ENCODE measurements at regions not wholly inside any gene's neighbourhood (a gene's known extent, or its start where the extent isn't known, plus 50 kb on each side); places are given as distances from the start of the nearest gene placed in this dataset.

DNA sequence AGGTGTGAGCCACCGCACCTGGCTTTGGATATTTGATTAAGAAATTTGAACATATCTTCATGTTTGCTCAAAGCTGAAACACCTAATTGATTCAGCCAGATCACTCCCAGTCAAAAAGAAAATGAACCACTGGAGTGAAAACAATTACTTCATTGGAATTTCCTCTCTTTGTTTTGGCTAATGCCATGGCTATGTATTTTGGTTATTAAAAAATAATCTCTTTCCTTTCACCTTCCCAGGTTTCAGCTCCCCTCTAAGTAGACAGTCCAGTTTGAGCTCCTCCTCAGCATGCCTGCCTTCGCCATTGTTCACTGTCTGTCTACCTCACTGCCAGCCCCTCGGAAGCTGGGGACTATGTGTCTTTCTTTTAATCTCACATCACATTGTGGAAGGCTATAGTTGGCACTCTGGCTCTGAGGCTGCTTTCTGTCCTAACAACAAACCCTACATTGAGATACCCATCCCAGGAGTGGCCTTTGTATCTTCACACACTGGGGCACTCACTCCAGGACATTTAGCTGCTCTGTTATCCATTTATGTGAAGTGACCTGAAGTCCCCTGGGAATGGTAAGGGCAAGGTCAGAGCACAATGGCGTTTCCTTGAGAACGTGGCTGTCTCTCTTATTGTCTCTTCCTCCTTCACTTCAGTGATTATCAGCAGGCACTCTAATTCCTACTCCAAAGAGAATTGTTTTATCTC, 764.0 kb upstream of the CITED2 start:
- DNase-seq (ENCODE audit: low read depth) = no peak

DNA sequence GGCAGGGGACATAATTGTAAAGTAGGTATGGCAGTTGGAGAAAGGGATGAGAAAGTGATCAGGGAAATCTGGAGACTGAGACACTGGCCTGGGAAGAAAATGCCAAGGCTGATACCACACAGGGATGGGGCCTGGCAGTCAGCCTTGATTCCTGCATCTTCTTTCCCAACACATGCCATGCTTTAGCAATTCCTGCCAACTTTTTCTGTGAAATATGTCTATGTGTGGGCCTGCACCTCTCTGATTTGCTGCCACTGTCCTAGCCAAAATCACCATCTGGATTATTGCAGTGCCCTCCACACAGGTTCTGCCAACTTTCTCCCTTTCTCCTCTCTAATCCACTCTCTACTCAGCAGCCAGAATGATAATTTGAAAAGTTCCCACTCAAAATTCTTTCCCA, 759.8 kb upstream of the CITED2 start:
- no peak for DNase-seq (ENCODE audit: low read depth)

DNA sequence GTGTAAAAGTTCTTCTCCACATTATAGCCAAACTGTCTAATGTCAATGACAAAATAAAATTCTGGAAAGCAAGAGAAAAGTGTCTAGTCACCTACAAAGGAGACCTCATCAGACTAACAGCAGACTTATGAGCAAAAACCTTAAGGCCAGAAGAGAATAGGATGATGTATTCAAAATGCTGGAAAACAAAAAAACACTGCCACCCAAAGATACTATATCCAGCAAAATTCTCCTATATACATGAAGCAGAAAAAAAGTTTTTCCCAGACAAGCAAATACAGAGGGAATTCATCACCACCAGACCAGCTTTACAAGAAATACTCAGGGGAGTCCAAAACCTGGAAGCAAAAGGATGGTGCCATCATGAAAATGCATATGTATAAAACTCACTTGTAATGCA, 755.6 kb upstream of the CITED2 start:
- no peak for DNase-seq (ENCODE audit: low read depth)

DNA sequence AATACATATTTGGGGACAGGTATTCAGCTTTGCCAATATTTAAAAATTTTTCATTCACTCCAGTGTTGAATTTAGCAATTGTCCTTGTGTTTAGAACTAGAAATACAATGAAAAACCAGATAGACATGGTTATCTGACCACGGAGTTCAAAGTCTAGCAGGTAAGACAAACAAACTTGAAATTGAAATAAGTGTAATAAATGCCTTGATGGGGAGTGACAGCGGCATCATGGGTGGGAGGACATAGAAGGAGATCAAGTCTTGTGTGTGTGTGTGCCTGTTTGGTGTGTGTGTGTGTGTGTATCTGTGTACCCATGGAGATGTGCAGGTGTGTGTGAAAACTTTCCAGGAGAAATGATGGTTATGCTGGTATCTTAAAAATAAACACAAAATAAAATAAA, 750.0 kb upstream of the CITED2 start:
- DNase-seq (ENCODE audit: low read depth) = no peak

DNA sequence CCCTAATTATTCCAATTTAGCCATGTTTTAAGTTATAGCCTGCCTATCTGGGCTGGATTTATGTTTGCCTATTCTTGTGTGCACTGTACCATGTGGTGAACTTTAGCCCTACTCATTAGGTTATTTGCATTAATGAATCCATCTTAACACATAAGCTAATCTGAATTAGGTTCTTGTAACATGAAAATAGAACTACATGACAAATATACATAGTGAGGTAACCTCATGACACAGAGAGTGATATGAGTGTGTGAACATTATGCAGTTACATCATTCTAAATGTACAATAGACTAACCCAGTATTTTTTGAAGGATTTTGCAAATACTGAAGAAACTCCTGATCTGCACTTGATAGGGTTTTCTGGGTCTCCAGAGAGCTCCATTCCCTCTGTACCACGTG, 733.7 kb upstream of the CITED2 start:
- no peak for DNase-seq (ENCODE audit: low read depth)

DNA sequence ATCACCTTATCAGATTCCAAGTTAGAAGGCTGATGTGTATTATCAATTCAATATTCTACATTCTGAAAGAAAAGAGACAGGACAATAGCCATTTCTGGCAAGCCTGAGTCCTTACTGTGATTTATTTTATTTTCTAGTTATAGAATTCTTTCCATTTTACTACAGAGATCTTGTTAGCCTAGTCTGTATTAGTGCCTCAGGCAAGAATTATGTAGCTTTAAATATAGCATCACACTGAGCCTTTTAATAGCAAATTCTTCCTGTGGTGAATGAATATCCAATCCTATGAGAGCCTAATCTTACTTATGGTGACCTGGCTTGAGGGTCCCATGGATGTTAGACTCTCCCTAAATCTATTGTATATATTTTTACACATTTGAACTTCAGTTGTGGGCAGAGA, 732.8 kb upstream of the CITED2 start:
- DNase-seq (ENCODE audit: low read depth) = no peak

DNA sequence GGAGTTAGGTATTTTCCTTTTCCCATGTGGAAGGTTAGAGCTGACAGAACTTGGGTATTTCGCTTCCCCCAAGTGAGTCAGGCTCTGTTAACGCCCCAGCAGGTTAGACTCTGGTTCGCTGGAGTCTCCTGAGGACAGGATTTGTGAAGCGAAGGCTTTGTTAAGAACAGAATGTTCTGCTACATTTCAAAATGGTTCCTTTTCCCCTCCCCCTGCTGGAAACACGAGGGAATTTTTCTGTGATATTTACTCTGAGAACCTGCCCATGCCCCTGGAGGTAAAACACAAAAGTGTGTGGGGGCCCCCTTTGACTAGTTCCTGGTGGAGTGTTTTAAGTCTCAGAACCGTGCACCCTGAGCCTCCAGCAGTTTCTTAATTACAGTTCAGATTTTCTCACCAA, 731.4 kb upstream of the CITED2 start:
- peak; percentile 67 for DNase-seq (ENCODE audit: low read depth)

DNA sequence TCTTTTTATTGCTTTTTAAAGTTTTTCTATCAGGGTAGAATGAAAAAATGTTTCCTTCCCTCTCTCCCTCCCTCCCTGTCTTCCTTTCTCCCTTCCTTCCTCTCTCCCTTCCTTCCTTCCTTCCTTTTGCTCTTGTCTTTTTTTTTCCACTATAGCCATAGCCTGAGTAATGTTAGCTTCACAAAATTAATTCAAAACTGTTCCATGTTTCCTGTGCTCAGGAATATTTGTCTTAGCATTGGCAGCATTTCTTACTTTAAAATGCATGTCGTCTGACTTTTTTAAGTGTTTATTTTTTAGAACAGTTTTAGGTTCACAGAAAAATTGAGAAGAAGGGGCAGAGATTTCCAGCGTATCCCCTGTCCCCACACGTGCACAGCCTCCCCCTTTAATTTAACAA, 730.8 kb upstream of the CITED2 start:
- no peak for DNase-seq (ENCODE audit: low read depth)

DNA sequence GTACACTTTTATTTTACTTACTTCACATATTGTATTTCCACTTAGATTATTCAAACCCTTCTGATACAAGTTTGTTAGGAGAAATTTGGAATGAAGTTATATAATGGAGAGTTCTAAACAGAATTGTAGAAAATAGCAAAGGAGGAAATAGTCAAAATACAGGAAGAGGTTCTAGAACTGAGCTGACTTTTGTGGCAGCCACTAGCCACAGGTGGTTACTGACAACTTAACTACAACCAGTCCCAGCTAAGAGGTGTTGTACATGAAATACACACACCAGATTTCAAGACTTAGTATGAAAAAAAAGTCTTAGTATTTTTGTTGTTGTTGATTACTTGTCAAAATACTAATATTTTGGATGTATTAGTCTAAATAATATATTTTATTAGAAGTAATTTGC, 727.4 kb upstream of the CITED2 start:
- DNase-seq (ENCODE audit: low read depth) = no peak

DNA sequence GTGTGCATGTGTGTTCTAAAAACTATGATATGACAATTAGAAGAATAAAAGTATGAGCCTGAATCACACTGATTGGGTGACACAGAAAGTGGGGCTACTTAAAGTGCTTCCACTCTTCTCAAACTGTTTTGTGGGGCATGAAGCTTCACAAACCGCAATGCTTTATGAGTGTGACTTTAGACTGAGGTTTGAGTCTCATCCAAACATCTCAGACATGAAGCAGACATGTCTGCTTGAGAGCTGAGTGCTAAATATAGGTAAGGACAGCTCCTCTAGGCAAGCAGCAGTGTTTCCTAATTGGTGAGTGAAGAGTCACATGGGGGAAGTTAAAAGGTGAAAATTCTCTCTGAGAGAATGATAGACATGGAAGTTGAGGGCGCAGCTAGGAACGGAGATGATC, 726.9 kb upstream of the CITED2 start:
- peak; percentile 54 for DNase-seq (ENCODE audit: low read depth)

DNA sequence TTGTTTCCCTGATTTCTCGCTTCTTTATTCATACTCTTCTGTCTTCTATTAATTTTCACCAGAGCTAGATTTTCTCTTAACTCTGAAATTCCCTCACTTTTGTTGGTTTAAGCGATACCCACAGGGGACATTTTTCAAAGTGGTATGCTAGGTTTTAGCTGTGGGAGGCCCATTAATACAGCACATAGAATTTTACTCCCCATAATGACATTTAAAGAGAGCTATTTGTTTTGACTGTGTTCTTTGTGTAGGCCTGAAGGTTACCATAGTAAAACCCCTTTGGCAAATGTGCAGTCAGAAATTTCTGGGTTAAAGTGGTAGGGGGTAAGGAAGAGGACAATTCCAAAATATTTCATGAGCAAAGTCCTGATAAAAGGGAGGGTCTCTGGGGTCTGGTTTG, 721.1 kb upstream of the CITED2 start:
- DNase-seq (ENCODE audit: low read depth) = no peak

DNA sequence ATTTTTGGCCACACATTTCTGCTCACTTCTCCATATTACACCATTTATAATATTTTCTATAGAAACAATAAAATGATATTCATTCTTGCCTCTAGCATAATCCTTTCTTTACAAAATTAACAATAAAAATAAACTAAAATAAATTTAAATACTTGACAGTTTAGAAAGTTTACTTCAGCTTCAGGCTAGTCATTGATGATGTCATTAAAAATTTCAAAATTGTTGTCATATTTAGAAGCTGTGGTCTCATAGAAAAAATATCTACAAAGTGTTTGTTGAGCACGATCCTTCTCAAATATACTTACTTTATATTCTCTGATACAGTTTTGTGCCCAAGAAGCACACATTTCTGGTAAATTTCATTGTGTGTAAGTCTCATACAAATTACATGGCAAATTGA, 717.4 kb upstream of the CITED2 start:
- DNase-seq (ENCODE audit: low read depth) = no peak

DNA sequence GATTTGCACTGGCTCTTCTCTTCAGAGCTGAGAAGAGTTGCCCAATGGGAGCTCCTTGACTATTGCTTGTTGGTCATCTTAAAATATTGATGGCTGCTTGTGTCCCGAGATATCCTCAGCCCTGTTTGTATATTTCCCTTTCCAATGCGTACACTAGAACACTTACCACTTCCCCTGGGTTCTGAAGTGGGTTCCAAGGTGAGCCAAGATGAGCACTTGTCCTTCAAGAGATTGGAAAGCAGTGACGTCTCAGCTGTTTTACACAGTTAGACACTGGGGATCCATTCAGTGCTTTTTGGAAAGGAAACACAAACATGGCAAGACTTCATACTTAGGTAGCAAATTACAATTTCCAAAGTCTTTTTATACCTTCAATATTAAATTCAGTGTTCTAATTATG, 716.4 kb upstream of the CITED2 start:
- no peak for DNase-seq (ENCODE audit: low read depth)

DNA sequence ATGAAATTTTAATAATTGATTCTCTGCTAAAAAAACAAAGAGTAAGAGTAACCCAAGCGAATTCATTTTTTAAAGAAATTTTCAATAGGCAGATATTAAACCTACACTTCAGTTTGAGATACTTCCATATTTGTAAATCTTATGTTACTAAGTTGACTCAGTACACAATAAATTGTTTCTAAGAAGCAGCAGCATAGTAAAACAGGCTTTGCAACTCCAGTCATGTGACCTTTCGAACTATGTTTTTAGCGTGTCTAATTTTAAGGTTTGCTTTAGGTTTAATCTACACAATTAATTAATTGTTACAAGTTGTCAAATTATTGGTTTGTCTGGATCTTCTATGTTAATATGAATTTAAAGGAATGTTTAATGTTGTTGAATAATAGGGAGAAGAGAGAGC, 708.9 kb upstream of the CITED2 start:
- DNase-seq (ENCODE audit: low read depth) = no peak

DNA sequence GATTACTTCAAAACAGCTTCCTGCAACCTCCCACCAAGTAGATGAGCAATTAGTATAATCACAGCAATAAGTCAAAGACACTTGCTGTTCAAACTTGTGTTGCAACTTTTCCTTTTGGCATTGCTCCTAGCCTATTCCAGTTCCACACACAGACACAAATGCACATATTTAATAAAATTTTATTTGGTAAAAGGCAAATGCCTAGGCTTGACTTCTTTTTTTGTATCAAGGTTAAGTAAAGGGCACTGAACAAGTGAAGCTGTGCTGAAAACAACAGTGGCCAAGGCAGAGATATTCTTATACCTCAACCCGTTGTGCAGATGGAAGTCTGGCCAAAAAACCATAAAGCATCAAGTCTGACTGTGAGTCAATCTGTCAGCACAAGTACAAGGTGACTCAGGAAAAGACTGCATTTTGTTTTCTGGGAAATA, 708.4 kb upstream of the CITED2 start:
- peak; percentile 63 for DNase-seq (ENCODE audit: low read depth)

DNA sequence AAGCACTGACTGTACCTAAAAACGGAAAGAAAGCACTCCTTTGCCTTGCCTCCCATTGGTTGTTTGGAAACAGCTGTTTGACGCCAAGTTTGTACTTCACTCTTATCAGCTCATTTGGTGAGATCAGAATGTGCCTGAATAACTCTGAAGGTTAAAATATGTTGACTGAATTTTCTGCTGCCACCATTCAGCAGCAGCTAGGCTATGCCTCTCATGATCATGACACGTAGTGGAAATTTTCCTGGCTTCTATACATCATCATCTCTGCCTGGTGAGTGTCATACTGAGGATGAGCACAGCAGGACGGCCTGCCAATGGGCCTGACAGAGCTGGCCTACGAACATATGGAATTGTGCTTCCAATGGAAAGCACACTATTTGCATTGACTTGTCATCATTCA, 704.9 kb upstream of the CITED2 start:
- peak; percentile 72 for DNase-seq (ENCODE audit: low read depth)

DNA sequence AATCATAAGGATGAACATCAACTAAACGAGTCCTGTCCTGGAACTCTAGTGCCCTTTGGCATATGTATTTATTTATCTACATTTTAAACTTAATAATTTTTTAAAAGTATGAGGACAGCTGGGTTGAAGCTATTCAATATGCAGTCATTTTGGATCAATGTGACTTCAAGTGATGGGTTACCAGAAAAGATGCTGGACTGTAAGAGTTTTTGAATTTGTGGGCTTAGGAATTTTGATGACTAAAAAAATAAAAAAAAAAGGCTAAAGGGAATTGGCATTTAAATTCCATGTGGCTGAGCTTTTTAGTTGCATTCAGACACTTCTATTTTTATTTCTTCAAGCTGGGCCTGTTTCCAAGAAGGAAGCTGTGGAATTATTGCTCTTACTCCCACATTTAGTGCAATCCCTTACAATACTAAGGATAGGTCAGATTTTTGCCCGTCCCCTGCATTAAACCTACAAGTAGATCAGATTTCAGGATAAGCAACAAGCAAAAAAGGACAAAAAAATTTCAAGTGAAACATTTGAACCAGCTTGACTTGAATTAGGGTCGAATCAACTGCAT, 704.2 kb upstream of the CITED2 start:
- DNase-seq (ENCODE audit: low read depth) = peak; percentile 97

DNA sequence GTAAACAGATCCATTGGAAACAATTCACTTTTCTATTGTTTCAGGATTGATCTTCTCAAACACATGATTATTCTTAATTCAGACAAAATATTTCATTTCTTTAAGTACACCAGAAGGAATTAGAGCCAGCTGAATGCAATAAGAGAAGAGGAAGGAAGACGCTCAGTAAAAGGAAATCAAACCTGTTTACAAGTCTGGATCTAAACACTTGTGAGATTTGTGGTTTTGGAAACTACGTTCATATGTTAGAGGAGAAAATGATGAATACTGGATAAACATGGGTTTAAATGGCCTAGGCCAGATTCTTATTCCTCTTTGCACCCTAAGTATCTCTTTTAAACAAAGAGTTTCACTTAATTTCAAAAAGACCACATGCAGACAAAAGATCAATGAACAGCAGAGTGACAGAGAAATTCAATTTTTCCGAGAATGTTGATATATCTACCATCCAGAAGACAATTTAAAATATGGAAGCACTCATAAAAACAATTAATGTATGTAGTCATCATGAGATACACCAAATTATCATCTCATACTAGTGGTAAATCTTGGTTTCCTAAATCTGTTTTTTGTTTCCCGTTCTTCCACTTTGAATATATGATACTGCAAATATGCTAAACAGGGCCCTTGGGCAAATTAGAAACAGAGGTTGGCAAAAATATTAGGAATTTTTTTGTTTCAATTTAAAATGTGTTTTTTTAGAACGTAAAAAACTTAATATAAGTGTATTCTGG, 703.5 kb upstream of the CITED2 start:
- no peak for DNase-seq (ENCODE audit: low read depth)

DNA sequence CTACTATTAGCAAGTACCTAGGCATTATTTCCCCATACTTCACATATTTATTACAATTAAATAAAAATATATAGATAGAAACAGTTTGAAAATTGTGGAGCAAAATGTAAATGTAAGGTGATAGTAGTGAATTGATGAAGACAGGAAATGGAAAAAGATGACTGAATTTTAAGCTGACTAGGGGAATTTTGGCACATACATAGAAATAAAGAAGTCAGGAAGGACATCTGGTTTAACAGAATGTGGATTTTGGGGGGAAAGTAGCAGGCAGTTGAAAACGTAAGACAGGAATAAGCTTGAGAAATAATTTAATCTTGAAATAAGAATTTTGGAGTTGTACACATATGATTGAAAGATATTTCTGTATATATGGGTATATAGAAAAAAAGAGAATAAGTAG, 701.7 kb upstream of the CITED2 start:
- DNase-seq (ENCODE audit: low read depth) = no peak

DNA sequence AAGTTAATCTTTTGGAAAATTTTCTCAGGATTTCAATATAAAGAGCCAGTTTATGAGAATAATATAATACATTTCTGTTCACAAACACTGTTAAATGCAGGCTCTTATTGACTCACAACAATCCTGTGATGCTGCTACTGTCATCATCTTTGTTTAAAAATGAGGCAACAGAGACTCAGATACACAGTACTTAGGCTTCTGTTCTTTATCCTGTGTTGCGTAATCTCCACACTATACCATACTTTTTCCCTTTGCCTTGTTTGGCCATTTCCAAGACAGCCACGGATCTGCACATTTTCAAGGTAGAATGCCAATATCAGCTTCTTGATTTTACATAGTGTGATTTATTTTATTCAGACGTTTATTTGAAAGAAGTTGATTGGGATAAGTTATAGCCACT, 699.0 kb upstream of the CITED2 start:
- peak; percentile 58 for DNase-seq (ENCODE audit: low read depth)

DNA sequence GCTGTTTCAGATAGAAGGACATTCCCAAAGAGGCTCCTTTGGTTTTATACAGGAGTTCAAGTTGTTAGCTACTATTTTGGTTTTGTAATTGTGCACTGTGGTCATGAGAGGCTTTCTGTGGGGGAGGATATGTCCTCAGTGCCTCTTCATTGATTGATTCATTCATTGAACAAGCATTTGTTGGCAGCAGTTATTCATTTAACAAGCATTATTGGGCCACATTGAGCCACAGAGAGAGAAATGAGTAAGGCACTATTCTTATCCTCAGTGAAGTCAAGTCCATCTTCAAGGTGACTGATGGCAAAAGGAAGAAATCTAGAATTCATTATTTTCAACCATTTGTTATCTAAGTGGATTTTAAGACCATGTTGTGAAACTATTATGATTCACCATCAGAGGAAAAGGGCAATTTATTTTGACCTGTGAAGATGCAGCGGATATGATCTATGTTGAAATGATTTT, 697.2 kb upstream of the CITED2 start:
- peak; percentile 83 for DNase-seq (ENCODE audit: low read depth)

DNA sequence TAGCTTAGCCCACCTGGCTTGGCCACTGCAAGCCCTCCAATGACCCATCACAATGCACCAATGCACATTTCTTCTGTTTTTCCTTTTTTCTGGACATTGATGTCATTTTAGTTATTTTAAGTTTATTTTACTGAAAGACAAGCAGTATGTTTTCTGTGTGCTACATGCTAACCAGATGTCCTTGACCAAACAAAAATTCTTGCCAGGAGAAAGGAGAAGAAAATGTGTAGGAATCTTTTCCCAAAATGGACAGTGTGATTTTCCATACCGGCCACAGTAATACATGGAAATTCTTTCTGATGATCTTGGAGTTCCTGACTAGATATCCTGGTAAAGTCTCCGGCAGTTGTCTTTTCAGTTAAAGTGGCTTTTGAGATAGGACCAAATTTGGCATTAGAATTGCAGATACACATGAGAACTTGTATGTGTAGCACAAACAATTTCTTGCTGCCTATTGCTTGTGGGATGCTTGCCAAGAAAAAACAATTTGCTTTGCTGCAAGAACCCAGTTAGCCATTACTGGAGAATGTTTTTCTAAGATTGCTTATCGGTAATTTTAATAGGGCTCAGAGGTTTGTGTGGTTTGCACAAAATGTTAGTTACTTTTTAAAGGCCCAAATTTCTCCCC, 696.5 kb upstream of the CITED2 start:
- peak; percentile 90 for DNase-seq (ENCODE audit: low read depth)

DNA sequence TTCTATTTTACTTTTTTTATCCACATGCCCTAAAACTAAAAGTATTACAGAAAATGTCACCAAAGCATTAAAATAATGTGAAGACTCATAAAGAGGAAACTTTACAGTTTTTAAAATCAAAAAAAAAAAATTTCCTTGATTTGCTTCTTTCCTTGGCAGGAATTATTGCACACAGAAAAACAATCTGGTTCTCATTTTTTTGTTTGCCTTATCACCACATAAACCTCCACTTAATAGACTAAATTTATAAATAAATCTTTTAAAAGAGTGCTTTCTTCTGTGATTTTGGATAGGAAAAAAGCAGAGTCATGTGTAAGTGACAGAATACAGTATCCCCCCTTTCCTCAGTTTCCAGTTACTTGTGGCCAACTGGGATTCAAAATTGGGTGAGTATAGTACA, 695.1 kb upstream of the CITED2 start:
- no peak for DNase-seq (ENCODE audit: low read depth)

Measured in RPMI7951 (cell line).